ENCODE measurements at regions not wholly inside any gene's neighbourhood (a gene's known extent, or its start where the extent isn't known, plus 50 kb on each side); places are given as distances from the start of the nearest gene placed in this dataset.

DNA sequence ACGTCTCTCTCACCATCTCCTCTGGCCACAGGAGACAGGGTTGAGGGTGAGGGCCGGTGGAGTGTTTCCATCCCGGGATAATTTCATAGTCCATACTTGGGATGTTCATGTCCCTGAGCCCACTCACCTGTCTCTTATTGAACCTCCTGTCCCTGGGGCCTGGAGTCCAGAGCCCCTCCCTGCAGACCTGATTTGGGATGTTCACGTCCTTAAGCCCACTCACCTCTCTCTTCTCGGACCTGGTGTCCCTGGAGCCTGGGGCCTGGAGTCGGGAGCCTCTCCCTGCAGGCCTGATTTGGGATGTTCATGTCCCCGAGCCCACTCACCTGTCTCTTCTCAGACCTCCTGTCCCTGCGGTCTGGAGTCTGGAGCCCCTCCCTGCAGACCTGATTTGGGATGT lies 868.2 kb downstream of the BRD1 start:
- H3K27me3 ChIP-seq = peaks cover 0 to 32% of the 10 kb centered on the region in 2 donors

DNA sequence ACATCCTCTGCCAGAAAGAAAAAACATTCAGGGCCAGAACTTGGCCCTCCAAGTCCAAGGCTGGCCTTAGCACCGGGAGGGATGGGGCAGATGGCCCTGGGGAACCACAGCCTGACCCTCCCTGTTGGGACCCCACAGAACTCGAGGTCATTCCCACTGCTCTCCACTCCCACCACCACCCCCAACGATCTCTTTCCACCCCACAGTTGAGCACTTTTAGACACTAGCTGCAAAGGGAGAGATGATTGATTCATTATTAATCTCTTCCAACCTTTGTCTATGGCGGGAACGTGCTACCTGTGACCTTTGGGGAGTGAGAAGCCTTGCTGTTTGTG lies 869.7 kb downstream of the BRD1 start:
- TF ChIP-seq, protein P1, sequence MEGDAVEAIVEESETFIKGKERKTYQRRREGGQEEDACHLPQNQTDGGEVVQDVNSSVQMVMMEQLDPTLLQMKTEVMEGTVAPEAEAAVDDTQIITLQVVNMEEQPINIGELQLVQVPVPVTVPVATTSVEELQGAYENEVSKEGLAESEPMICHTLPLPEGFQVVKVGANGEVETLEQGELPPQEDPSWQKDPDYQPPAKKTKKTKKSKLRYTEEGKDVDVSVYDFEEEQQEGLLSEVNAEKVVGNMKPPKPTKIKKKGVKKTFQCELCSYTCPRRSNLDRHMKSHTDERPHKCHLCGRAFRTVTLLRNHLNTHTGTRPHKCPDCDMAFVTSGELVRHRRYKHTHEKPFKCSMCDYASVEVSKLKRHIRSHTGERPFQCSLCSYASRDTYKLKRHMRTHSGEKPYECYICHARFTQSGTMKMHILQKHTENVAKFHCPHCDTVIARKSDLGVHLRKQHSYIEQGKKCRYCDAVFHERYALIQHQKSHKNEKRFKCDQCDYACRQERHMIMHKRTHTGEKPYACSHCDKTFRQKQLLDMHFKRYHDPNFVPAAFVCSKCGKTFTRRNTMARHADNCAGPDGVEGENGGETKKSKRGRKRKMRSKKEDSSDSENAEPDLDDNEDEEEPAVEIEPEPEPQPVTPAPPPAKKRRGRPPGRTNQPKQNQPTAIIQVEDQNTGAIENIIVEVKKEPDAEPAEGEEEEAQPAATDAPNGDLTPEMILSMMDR (IDR thresholded peaks at IDR 0.05) = no peak
- H3K9me3 ChIP-seq = peaks cover 0 to 3% of the 10 kb centered on the region in 2 donors
- intact Hi-C loops (cut with DNase I) = no loop called here
- H3K27me3 ChIP-seq = peaks cover 0 to 40% of the 10 kb centered on the region in 2 donors
- H3K36me3 ChIP-seq = no peaks in the 10 kb centered on the region
- DNase-seq (no peak), ATAC-seq (no peak)
- H3K27ac ChIP-seq = no peak overlapping the region
- no peaks in the 10 kb centered on the region for H3K4me1 ChIP-seq
- no peak overlapping the region for H3K4me3 ChIP-seq

More for the DNA sequence above, 868.2 kb downstream of the BRD1 start:
- Histone ChIP-seq H3K27ac (no peak overlapping the region), H3K9me3 (peaks cover 0 to 3% of the 10 kb centered on the region in 2 donors), H3K4me1 (no peaks in the 10 kb centered on the region), H3K36me3 (no peaks in the 10 kb centered on the region), H3K4me3 (no peak overlapping the region)
- intact Hi-C loops (cut with DNase I) = no loop called here
- DNase-seq (peak in 1 of 4 donors; percentile 38), ATAC-seq (no peak)
- TF ChIP-seq, protein P1 (IDR thresholded peaks at IDR 0.05) = no peak

DNA sequence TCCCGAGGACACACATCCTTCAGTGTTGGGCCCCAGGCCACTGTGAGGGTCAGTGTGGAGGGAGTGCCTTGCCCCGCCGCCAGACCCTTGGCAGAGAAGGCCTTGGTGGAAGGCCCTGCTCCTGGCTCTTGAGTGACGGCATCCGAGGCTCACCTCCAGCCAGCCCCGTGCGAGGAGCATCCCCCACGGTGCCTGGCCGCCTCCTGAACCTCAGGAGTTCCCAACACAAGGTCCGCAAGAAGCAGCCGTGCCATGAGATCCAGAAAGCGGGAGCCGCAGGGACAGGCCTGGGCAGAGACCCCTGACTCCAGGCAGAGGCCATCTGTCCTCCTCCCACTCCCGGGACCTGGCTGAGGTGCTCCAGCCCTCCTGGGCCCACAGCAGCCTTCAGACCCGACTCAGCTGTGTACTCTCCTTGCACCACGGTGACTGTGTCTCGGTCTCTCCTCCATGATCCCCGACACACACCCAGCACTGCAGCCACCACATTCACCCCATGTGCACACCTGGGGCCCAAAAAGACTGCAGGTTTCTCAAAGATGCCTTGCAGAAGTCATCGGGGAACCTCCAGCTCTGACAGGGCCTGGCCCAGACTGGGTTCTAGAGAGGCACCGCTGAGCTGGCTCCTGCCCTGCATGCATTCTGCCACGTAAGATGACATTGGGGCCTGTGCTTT lies 870.2 kb downstream of the BRD1 start:
- DNase-seq = peak in 1 of 4 donors; percentile 54
- TF ChIP-seq, protein P1 (IDR thresholded peaks at IDR 0.05) = no peak
- peaks cover 0 to 3% of the 10 kb centered on the region in 2 donors for H3K9me3 ChIP-seq
- no peak for ATAC-seq
- intact Hi-C loops (cut with DNase I) = no loop called here
- no peak overlapping the region for H3K4me3 ChIP-seq
- H3K27ac ChIP-seq = no peak overlapping the region
- H3K36me3 ChIP-seq = no peaks in the 10 kb centered on the region
- H3K27me3 ChIP-seq = peaks cover 0 to 43% of the 10 kb centered on the region in 2 donors
- H3K4me1 ChIP-seq = no peaks in the 10 kb centered on the region

DNA sequence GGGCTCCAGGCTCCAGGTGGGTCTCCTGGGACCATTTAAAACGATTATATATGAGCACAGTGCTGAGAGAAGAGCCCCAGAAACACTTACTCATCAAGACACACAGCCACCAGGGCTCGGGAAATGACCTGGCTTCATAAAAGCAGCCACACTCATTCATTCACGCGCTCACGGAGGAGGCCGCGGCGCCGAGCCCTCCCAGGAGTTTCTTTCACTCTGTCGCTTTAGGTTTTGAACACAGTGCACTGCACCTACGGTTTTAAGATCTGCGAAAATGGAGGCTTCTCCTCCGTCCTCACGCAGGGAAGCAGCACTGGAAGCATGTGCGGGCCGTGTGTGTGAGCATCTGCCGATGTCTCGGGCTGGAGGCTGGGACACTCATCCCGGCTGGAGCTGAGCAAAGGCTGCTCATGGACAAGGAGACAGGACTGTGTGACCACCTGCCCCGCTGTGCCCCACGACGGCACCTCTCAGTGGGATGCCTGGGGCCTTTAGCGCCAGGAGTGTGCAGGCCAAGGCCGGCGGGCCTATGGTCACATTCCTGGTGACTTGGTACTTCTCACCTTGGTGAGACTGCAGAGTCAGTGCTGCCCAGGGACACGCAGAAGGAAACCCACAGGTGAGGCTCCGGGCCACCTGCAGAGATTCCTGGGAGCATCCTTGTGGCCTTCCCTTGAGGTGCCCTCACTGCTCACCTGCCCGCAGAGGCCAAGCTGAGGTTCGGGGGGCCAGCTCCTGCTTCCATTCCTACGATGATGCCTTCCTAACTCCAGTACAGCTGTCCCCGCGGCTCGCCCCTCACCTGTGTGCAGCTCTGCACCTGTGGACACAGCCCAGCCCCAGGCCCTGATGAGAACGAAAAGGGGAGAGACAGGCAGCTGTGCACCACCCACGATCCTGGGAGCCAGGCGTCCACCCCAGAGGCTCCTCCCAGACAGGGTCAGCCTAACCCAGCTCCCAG lies 872.0 kb downstream of the BRD1 start:
- TF ChIP-seq, protein P1 (IDR thresholded peaks at IDR 0.05) = no peak
- ATAC-seq = no peak
- no peaks in the 10 kb centered on the region for H3K4me1 ChIP-seq
- H3K9me3 ChIP-seq = peaks cover 0 to 3% of the 10 kb centered on the region in 2 donors
- intact Hi-C loops (cut with DNase I) = no loop called here
- H3K4me3 ChIP-seq = no peak overlapping the region
- no peak overlapping the region for H3K27ac ChIP-seq
- H3K36me3 ChIP-seq = no peaks in the 10 kb centered on the region
- peaks cover 0 to 34% of the 10 kb centered on the region in 2 donors for H3K27me3 ChIP-seq
- peak in 1 of 4 donors; percentile 67 for DNase-seq

DNA sequence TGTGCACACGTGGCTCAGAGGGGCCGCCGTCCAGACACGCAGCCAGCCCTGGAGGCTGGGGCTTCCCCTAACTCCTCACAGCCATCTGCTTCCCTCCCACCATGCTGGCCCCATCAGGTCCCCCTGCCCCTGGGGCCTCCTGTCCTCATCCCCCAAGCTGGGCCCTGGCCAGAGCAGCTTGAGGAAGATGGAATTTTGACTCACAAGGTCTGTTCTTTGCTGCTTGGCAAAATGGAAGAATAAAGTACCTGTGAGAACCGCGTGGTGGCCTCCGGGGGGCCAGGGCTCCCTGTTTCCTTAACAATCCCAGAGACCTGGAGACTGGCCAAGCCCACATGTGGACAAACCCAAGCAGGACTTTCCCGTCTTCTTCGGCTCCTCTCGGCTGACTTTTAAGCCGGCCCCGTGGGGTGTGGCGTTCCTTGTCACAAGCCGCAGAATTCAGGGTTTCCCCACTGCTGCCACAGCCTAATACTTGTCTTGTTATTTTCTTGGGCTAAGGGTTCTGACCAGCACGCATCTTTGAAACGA lies 872.8 kb downstream of the BRD1 start:
- intact Hi-C loops (cut with DNase I) = no loop called here

More for the DNA sequence above, 872.8 kb downstream of the BRD1 start:
- peaks cover 0 to 28% of the 10 kb centered on the region in 2 donors for H3K27me3 ChIP-seq
- H3K27ac ChIP-seq = no peak overlapping the region
- DNase-seq = peak in 2 of 4 donors; percentile 19 to 70
- no peak overlapping the region for H3K4me3 ChIP-seq
- H3K9me3 ChIP-seq = peaks cover 0 to 3% of the 10 kb centered on the region in 2 donors
- ATAC-seq = no peak
- no peaks in the 10 kb centered on the region for H3K36me3 ChIP-seq
- TF ChIP-seq, protein P1 (IDR thresholded peaks at IDR 0.05) = no peak
- no peaks in the 10 kb centered on the region for H3K4me1 ChIP-seq

All from left lung (tissue), 4 donors.